HG03354 (cell line): ENCODE measurements at regions not wholly inside any gene's neighbourhood (a gene's known extent, or its start where the extent isn't known, plus 50 kb on each side); places are given as distances from the start of the nearest gene placed in this dataset.

ENCODE experiments used
- ATAC-seq: cut with Tn5 transposase; IDR thresholded peaks from one replicate; pipeline ENCODE4 v1.9.1; 2021; ENCODE audit warnings: mild to moderate bottlenecking; ENCODE audit not compliant: unreplicated experiment, poor library complexity, severe bottlenecking

GRCh38 chr4:132238697-132239096 lies 910.4 kb upstream of the PCDH10 start:
- no peak for ATAC-seq

- ATAC-seq: no peak
These were observed 909.0 kb upstream of the PCDH10 start for GRCh38 chr4:132240081-132240480.

- ATAC-seq: no peak
These were observed 903.8 kb upstream of the PCDH10 start for GRCh38 chr4:132245319-132245718.

GRCh38 chr4:132264176-132264575 lies 884.9 kb upstream of the PCDH10 start:
- no peak for ATAC-seq

- no peak for ATAC-seq
These were observed 882.7 kb upstream of the PCDH10 start for GRCh38 chr4:132266374-132266773.

- no peak for ATAC-seq
These were observed 881.8 kb upstream of the PCDH10 start for GRCh38 chr4:132267321-132267720.

- ATAC-seq: no peak
These were observed 879.6 kb upstream of the PCDH10 start for GRCh38 chr4:132269303-132269990.

GRCh38 chr4:132275583-132276121 lies 873.4 kb upstream of the PCDH10 start:
- no peak for ATAC-seq

- no peak for ATAC-seq
These were observed 872.9 kb upstream of the PCDH10 start for GRCh38 chr4:132276185-132276584.

GRCh38 chr4:132276989-132277388 lies 872.1 kb upstream of the PCDH10 start:
- ATAC-seq: no peak

GRCh38 chr4:132281733-132282132 lies 867.4 kb upstream of the PCDH10 start:
- no peak for ATAC-seq

- ATAC-seq: no peak
These were observed 864.1 kb upstream of the PCDH10 start for GRCh38 chr4:132284910-132285426.

GRCh38 chr4:132297346-132297745 lies 851.7 kb upstream of the PCDH10 start:
- ATAC-seq: no peak

GRCh38 chr4:132299841-132300240 lies 849.3 kb upstream of the PCDH10 start:
- ATAC-seq: no peak

- ATAC-seq: no peak
These were observed 836.6 kb upstream of the PCDH10 start for GRCh38 chr4:132312521-132312920.

GRCh38 chr4:132313852-132314251 lies 835.2 kb upstream of the PCDH10 start:
- ATAC-seq: no peak

- no peak for ATAC-seq
These were observed 832.4 kb upstream of the PCDH10 start for GRCh38 chr4:132316738-132317137.

- ATAC-seq: no peak
These were observed 831.2 kb upstream of the PCDH10 start for GRCh38 chr4:132317923-132318322.

GRCh38 chr4:132328761-132329160 lies 820.3 kb upstream of the PCDH10 start:
- no peak for ATAC-seq

- no peak for ATAC-seq
These were observed 818.1 kb upstream of the PCDH10 start for GRCh38 chr4:132330994-132331393.

- ATAC-seq: no peak
These were observed 816.0 kb upstream of the PCDH10 start for GRCh38 chr4:132332932-132333723.
